Esophagus mucosa (tissue), 1 donor: ENCODE measurements at regions not wholly inside any gene's neighbourhood (a gene's known extent, or its start where the extent isn't known, plus 50 kb on each side); places are given as distances from the start of the nearest gene placed in this dataset.
"Not testable (repeated sequence)": the region's sequence is repeated elsewhere in the genome, so short reads cannot be mapped to it uniquely, and the experiment has no call there.

ENCODE experiments used
- ATAC-seq: fragments of 200-7000 bp; cut with Tn5 transposase; one replicate; pipeline ENCODE4 v1.9.1; 2020
- donor health status: DM: yes; HTN: yes; CAD: no.

DNA sequence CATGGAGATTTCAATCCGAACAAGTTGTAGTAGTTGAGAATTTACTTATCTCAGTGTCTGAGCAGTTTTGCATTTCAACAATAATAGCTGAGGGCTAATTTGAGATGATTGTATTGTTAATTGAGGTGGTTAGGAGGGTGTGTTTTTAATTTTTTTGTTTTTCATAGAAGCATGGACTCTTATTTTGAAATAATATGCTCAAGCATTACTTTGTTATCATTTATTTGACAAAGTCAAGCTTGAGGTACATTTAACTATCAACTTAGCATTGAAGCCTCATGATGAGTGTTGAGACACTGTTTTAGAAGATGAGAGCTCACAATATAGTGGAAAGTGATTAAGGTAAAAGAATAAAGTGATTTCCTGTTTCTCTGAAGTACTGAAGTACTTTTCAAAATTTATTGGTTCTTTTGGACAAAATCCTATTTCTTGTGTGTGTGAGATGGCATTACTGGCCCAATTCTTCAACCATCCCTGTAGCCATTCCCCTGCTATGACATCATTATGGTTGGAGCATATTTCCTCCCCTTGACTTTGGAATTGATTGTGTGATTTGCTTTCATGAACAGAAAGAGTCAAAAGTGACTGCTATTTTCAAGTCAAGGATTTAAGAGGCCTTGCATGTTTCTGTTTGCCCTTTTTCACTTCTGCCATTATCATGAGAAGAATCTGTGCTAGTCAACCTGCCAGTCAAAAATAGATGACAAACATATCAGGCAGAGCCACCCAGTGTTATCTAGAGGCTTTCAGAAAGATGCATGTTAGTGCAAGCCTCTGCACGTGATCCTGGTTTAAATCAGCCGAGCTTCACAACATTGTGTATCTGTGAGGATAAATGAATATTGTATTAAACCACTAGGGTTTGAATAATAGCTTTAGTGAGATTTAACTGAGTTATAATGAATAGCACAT is 1112.3 kb upstream of the CITED2 start:
- ATAC-seq = no peak

GRCh38 chr6:140485740-140486449 is 1111.4 kb upstream of the CITED2 start:
- ATAC-seq = peak; percentile 84

- no peak for ATAC-seq
These were observed 1106.4 kb upstream of the CITED2 start for GRCh38 chr6:140480852-140481251.

DNA sequence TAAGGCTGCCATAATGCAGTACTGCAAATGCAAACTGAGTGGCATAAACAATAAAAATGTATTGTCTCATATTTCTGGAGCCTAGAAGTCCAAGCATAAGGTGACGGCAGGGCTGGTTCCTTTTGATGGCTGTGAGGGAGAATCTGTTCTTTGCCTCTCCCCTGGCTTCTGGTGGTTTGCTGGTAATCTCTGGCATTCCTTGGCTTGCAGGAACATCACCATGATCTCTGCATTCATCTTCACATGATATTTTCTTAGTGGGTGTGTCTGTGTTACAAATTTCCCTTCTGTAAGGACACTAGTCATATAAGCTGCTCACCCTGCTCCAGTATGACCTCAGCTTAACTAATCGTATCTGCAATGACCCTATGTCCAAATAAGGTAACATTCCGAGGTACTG is 1104.2 kb upstream of the CITED2 start:
- no peak for ATAC-seq

GRCh38 chr6:140475086-140475485 is 1100.6 kb upstream of the CITED2 start:
- ATAC-seq = no peak

DNA sequence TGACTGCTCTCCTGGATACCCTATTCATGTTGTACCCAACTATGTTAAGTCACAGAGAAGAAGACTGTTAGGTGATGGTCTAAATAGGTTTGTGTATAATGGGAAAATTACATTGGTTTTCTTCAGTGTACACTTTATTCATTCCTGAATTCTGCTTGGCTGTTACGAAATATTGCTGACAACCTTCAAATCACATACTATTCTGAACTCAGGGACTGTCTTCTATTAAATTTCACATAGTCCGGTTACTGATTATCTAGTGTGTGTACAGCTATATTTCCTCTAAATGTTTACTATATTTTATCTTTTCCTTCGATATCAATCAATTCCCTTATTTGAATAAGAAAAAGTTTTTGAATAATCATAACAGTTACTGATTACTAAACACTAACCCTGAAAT is 1090.3 kb upstream of the CITED2 start:
- ATAC-seq = no peak

DNA sequence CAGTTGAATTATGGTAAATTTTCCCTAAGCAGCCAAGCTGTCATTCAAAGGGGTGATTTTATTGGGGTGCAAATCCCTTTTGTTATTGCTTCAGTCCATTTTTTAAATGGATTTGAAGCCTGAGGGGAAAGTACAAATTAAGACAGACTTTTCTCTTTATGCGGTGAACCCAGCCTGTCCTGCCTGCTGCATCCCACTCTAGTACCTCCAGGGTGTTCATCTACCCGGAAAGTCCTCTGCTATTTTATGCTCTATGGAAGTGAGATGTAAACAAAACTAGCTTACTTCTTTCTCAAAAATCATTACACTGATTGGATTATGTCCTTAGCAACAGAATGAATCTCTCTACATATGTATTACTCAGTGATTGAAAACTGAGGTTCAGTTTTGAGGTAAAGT is 1088.9 kb upstream of the CITED2 start:
- ATAC-seq = no peak

- ATAC-seq = peak; percentile 92
These were observed 1088.2 kb upstream of the CITED2 start for GRCh38 chr6:140462453-140463311.

GRCh38 chr6:140462076-140462452 is 1087.6 kb upstream of the CITED2 start:
- no peak for ATAC-seq

DNA sequence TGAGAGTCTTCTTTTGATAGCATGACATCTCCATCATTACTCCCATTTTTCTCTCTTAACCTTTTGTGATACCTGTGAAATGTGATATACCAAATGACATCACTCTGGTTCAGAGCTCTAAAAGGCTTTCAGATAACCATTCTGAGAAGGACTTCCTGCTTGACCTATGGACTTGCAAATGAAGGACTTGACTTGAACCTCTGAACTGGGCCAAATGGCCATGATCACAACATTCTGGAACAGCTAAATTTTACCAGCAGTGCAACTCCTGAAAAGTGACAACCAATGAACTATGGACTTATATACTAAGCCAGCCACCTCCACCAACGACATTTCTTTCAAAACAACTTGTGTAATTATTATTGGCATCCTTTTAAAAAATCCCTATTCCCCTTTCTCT is 1085.8 kb upstream of the CITED2 start:
- ATAC-seq = no peak

GRCh38 chr6:140459209-140459608 is 1084.8 kb upstream of the CITED2 start:
- ATAC-seq = peak; percentile 25

DNA sequence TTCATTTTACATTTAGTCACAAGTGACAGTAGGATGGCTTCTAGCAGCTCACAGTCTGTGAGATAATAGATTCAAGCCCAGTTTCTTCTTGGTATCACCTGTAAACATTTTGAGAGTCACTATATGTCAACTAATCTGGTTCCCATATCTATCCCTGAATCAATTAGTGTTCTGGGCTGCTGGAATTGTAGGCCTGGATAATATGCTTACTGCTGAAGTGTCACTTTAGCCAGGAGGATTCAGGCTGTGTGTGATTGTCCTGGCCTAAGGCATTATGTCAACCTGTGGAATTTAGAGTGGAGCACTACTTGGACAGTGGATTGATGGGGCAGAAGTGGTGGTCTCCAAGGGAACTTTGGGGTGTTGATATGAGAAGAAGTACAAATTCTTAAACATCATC is 1071.8 kb upstream of the CITED2 start:
- no peak for ATAC-seq

DNA sequence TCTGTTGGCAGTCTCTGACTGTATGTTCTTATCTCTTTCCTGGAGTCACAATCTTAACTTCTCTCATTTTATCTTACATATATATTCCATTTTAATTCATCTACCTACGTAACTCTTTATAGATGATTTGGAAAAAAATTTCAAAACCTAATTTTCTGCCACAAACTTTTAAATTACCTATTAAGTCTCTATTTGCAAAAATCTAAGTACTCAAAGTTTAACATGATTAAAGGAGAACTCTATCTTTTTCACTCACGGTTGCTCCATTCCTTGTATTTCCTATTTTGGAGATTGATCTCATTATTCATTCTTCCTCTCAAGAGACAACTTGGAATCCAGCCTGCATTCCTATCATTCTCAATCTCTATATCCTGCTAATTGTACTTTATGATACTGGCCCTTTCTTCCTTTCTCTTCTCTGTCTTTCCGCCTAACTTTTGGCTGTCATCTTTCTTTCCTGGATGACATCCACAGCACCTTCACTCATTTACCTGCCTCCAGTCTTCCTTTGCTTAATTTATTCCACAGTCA is 1071.1 kb upstream of the CITED2 start:
- ATAC-seq = no peak

DNA sequence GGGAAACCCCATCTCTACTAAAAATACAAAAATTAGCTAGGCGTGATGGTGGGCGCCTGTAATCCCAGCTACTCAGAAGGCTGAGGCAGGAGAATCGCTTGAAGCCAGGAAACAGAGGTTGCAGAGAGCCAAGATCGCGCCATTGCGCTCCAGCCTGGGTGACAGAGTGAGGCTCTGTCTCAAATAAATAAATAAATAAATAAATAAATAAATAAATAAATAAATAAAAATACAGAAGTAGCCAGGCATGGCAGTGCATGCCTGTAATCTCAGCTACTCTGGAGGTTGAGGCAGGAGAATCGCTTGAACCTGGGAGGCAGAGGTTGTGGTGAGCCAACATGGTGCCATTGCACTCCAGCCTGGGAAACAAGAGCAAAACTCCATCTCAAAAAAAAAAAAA is 1068.7 kb upstream of the CITED2 start:
- not testable (repeated sequence) for ATAC-seq

DNA sequence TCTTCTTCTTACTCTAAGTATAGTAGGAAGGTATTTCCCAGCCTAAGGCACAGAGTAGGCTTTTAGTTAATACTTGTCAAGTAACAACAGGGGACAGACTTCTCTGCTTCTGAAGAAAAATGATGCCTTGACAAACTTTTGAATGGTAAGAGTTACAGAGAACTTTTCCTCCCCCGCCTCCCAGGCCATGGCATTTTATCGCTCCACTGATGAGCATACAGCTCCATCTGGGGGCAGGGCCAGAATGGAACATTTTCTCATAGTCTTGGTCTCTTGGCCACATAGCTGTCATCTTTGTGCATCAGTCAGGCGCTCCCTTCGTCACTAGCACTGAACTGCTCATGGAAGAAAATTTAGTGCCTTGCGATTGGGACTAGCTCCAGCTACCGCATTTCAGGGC is 1066.8 kb upstream of the CITED2 start:
- ATAC-seq = peak; percentile 52

DNA sequence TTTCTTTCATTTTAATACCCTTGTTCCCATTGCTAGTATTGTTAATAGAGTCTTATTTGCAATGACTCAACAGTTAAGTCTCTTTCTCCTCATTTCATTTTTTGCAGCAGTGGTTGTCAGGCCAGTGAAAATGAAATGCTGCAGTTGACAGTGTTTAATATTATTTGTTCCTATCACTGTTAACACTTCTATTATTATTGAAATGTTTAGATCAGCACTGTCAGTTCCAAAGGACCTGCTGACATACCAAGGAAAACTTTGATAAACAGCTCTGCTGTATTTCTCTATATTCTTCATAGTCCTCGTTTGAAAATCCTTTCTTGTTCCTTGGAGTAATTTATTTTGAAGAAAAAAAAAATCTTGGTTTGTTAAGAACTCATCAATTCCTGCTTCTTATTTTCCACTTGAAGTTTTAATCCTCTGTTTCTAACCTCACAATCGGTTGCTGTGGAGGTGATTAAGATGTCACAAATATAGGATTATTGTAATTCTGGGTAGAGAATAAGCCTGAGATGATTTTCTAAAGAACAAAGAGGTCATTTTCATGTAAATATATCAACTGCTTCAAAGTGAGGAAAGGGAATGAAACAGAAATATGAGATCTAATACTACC is 1065.9 kb upstream of the CITED2 start:
- ATAC-seq = no peak

GRCh38 chr6:140438346-140438735 is 1063.9 kb upstream of the CITED2 start:
- no peak for ATAC-seq

- no peak for ATAC-seq
These were observed 1063.3 kb upstream of the CITED2 start for GRCh38 chr6:140437619-140438345.

DNA sequence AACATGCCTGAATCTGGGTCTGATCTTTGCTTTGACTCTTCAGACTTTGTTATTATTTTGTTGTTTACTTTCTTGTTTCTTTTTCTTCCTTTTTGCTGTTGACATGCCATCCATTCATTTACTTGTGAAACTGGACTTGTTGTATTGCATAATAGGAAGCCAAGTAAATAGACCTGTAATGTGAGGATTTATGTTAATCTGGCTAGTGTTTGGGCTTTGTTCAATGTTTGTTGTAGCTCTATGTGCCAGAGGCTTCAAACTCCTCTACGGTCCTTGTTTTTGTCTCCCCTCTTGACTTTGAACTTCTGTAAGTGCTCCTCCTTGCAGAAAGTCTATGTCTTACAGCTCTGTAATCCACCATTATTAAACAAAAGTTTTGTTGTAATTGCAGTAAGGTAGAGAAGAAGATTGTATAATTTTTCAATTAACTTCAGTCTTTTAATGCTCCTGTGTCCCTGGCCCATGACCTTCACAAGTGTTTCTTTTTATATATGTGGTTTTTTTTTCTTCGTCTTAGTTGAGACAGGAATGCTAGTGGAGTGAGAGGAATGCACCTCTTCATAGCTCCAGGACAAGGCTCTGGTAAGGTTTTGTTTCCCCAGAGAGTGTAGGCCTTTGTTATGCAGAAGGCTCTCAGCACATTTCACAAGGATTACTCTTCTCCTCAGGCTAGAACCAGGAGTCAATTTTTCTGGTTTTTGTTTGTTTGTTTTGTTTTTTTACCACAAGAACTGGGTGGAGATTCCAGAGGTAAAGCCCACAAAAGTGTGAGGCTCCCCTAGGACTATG is 1061.8 kb upstream of the CITED2 start:
- peak; percentile 84 for ATAC-seq

DNA sequence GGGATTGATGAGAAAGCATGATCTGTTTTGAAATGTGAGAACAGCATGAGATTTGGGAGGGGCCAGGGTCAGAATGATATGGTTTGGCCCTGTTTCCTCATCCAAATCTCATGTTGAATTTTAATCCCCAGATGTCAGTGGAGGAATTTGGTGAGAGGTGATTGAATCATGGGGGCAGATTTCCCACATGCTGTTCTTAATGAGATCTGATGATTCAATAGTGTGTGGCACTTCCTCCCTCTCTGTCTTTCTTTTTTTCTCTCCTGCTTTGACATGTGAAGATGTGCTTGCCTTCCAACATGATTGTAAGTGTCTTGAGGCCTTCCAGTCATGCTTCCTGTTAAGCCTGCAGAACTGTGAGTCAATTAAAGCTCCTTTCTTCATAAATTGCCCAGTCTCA is 1060.3 kb upstream of the CITED2 start:
- ATAC-seq = peak; percentile 92

DNA sequence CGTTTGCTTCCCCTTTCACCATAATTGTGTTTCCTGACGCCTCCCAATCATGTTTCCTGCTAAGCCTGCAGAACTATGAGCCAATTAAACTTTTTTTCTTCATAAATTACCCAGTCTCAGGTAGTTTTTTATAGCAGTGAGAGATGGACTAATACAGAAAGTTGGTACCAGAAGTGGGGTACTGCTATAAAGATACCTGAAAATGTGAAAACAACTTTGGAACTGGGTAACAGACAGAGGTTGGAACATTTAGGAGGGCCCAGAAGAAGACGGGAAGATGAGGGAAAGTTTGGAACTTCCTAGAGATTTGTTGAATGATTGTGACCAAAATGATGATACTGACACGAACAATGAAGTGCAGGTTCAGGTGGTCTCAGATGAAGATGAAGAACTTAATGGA is 1058.6 kb upstream of the CITED2 start:
- no peak for ATAC-seq
